ENCODE measurements at regions not wholly inside any gene's neighbourhood (a gene's known extent, or its start where the extent isn't known, plus 50 kb on each side); places are given as distances from the start of the nearest gene placed in this dataset.
"Not testable (repeated sequence)": the region's sequence is repeated elsewhere in the genome, so short reads cannot be mapped to it uniquely, and the experiment has no call there.

- no peak for DNase-seq
These were observed 173.1 kb upstream of the MMS22L start for GRCh38 chr6:97456070-97456469.

GRCh38 chr6:97459535-97459934 lies 176.5 kb upstream of the MMS22L start:
- DNase-seq = no peak

DNA sequence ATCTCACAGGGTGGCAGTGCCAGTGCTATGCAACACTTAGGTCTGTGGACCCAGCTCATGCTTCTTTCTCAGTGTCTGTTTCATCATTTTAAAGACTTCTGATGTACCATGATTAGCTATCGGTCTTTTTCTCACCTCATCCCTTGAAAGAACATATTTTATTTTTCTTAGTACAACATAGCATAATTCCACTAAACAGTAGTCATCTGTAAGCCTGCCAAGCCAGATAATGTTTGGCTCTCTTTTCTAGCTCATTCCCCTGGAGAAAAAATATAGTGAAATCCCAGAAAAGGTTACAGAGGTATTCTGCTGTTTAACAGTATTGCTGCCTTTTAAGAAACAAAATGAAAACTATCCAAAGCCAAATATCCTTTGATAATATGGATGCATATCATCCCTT lies 177.0 kb upstream of the MMS22L start:
- DNase-seq = no peak

- no peak for DNase-seq
These were observed 177.5 kb upstream of the MMS22L start for GRCh38 chr6:97460394-97461080.

DNA sequence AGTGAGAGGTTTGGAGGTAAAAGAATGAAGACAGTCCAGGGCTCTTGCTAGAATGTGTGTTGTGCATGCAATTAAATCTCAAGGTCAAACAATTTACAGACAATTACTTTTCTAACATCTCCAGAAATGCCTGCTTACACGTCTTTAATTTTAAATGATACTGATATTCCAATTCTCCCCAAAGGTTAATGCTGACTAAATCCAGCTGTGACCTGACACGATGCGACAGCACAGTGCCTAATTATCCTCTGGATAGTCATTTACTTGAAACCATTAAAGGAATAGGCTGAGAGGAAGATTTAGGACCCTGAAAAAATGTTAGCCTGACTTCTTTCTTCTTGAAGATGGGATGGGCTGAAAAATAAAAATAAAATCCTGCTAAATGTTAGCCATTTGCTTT lies 178.2 kb upstream of the MMS22L start:
- no peak for DNase-seq

- no peak for DNase-seq
These were observed 179.0 kb upstream of the MMS22L start for GRCh38 chr6:97462031-97462430.

DNA sequence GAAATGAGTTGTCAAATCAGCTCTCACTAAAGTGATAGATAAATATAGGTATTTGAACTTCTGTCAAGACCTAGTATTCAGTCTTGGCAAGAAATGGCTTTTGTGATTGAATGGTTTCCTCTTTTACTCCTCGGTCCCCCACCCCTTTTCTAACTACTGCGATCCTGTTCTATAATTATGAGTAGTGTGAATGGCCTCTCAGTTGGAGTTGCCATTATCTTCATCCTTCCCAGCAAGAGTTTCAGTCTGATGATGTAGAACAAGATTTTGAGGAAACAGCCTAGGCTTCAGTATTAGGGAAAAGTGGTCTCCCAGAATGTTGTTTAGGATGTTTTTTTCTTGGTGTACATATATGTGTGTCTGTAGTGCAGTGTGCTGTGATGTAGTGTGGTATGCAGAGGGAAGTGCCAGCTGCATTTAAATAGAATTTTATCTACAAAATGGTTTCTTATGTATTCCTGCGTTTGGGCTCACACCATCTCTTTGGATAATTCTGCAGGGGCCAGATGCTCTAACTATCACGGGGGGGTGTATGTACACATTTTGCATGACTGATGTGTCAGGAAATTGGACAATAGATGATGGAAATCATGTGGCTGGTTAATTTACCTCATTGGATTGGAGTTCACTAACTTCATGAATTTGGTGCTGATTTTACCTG lies 180.1 kb upstream of the MMS22L start:
- no peak for DNase-seq

DNA sequence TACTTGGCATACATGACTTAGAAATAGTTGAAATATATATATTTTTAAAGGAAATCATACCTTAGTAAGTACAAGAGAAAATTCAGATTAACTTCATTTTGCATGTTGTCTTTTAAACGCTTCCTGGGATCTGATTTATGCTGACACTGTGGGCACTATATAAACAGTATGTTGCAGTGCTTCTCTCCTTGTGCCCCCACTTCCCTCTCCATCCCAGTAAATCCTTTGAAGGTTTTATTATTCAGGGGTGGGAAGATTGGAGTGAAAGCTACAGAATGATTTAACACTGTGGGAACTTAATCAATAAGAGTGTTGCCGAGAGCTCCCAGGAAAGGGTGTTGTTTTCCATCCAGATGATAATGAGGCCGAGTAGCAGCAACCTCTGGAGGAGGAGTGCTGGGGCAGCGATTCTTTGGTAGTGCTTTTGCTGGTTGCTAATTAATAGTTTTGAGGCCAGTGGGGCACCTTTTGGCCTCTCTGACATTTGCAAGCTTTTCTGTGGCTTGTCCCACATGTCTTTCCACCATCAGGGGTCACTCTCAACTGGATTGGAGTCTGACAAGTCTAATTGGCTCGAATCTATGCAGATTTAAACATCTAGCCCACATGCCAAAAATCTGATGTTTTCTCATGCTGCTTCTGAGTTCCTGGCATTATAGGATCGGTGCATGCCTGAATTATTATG lies 183.0 kb upstream of the MMS22L start:
- DNase-seq = no peak

DNA sequence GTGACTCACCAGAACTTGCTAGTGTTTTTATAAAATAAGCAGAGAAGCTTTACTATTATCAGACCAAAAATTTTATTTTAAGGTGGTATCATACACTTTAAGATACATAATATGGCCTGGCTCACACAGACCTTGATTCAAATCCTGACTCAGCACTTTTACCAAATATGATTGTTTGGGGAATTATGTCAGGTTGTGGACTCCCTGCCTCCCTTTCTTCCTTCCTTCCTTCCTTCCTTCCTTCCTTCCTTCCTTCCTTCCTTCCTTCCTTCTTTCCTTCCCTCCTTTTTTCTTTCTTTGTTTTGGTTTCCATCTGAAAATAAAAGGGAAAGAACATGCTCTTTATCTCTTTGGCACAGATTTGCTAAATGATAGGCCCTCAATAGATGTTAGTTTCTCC lies 186.0 kb upstream of the MMS22L start:
- no peak for DNase-seq

DNA sequence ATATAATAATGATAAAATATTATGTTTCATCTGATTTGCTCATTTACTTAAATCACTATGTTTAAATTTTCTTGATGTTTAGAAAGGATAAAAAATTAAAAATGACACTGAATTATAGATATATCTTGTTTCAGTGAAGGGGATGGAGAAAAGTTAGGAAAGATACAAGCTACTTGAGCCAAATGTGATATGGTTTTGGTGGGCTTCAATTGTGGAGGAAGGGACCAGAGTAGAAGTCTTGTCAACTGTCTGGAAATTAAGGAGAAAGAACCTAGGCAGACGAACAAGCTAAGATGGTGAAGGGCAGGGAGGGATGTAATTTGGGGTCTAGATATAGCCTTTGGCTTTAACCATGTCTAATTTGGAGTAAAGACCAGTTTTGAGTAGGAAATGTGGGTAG lies 186.4 kb upstream of the MMS22L start:
- no peak for DNase-seq

GRCh38 chr6:97470322-97470721 lies 187.3 kb upstream of the MMS22L start:
- DNase-seq = no peak

GRCh38 chr6:97473979-97474378 lies 191.0 kb upstream of the MMS22L start:
- no peak for DNase-seq

- DNase-seq = peak; percentile 82
These were observed 214.8 kb upstream of the MMS22L start for GRCh38 chr6:97497713-97498331.

DNA sequence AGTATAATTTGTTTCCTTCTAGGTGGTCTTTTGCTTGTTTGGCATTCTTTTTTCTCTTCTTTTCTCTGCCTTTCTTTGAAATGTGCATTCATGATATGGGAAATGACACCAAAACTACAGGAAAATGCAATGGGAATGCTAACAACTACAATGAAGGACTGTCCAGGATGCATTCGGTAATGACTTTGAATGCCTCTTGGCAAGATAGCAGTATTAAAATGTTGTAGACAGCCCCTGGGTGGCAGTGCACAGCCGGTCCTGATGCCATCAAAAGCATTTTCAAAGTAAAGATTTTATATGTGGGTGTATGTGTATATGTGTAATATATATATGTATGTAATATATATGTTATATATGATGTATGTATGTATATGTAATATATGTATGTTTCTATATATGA lies 218.8 kb upstream of the MMS22L start:
- DNase-seq = no peak

DNA sequence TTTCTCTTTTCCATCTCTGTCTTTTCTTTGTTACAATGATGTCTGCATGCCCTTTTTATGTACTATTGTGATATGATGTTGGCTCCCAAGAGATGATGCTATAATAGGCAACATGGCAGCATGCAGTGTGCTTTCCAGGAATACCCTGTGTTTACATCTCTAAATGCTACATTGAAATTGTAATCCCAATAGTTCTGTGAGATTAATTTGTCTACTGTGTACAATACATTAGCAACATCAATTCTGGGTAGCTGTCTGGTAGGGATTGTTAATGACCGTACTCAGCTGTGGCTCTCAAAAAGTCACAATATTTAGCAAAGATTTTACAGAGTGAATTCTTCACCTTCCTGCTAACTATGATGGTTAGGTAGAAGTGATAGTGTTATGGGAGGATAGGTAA lies 225.6 kb upstream of the MMS22L start:
- DNase-seq = no peak

DNA sequence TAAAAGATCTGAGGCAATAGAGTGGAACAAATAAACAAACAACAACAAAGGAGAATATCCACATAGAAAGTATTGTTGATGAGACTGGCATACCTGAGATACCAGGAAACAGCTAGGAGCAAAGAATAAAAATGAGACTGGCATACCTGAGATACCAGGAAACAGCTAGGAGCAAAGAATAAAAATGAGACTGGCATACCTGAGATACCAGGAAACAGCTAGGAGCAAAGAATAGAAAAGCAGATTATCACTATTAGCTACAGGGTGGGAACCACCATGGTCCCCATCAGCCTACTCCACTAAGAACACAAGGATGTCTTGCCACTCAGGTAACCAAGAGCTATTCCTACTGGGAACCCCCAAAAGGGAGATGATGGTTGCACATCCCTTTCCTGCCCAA lies 230.2 kb upstream of the MMS22L start:
- DNase-seq = not testable (repeated sequence)

GRCh38 chr6:97524811-97525210 lies 241.8 kb upstream of the MMS22L start:
- no peak for DNase-seq

GRCh38 chr6:97535800-97536199 lies 252.8 kb upstream of the MMS22L start:
- no peak for DNase-seq

- no peak for DNase-seq
These were observed 265.3 kb upstream of the MMS22L start for GRCh38 chr6:97548354-97548753.

DNA sequence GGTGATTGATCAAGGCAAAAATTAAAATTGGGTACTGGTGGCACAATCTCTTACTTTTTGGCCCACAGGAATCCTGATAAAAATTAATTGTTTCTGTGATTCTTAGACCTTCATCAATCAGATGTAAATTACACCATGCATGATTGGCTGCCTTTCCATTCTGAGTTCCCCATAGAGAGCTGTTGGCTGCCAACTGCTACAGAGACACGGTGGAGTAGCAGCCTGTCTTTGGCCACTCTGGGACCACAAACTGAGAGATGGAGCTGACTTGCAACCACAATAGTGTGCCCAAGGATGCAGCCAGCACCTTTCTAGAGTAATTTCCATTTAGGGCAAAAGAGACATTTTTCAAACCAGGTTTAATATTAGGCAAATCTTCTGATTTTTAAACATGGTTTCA lies 274.3 kb upstream of the MMS22L start:
- no peak for DNase-seq

- DNase-seq = no peak
These were observed 280.5 kb upstream of the MMS22L start for GRCh38 chr6:97563529-97563928.

GRCh38 chr6:97572943-97573342 lies 289.9 kb upstream of the MMS22L start:
- DNase-seq = no peak

DNA sequence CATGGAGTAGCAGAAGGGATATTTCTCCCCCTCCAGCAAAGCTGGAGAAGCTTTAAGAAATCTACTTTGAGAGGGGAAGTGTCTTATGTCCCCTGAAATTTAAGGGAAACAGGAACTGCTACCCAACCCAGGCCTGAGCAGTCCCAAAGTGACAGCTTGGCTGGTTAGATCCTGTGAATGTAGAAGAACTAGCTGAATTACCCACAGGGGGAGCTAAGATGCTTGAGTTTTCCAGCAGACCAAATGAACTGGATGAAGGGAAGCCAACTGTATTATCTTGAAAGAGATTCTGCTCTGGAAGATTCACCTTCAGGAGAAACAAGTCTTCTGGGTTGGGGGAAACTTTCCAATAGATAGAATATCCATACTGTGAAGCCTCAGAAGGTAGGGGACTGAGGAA lies 303.3 kb upstream of the MMS22L start:
- DNase-seq = no peak

- DNase-seq = no peak
These were observed 308.9 kb upstream of the MMS22L start for GRCh38 chr6:97591955-97592354.

Data from NCI-H1105 (cell line).